Left hindlimb (tissue), 1 donor: ENCODE measurements at regions not wholly inside any gene's neighbourhood (a gene's known extent, or its start where the extent isn't known, plus 50 kb on each side); places are given as distances from the start of the nearest gene placed in this dataset.

Experiments used
- DNase-seq: peaks from one replicate; pipeline ENCODE4 v3.0.0-alpha.2; 2018

- no peak for DNase-seq
Observed at GRCh38 chr10:44477046-44477425, 92.1 kb upstream of the CXCL12 start.

GRCh38 chr10:44478040-44478439, 93.1 kb upstream of the CXCL12 start:
- no peak for DNase-seq

GRCh38 chr10:44478876-44479705, 94.2 kb upstream of the CXCL12 start:
- peak; percentile 77 for DNase-seq

- DNase-seq, result no peak
Observed at GRCh38 chr10:44492678-44493077, 107.8 kb upstream of the CXCL12 start.

GRCh38 chr10:44498222-44498621, 113.3 kb upstream of the CXCL12 start:
- DNase-seq, result no peak

GRCh38 chr10:44500451-44500850, 115.6 kb upstream of the CXCL12 start:
- DNase-seq, result no peak

- no peak for DNase-seq
Observed at GRCh38 chr10:44506386-44506785, 121.5 kb upstream of the CXCL12 start.

- no peak for DNase-seq
Observed at GRCh38 chr10:44510379-44511115, 125.7 kb upstream of the CXCL12 start.

GRCh38 chr10:44511166-44511565, 126.3 kb upstream of the CXCL12 start:
- DNase-seq, result no peak

- no peak for DNase-seq
Observed at GRCh38 chr10:44511601-44512000, 126.7 kb upstream of the CXCL12 start.

- DNase-seq, result peak; percentile 74
Observed at GRCh38 chr10:44512431-44513022, 127.6 kb upstream of the CXCL12 start.

GRCh38 chr10:44513591-44513990, 128.7 kb upstream of the CXCL12 start:
- DNase-seq, result no peak

GRCh38 chr10:44516891-44517290, 132.0 kb upstream of the CXCL12 start:
- DNase-seq, result no peak

- no peak for DNase-seq
Observed at GRCh38 chr10:44517635-44518034, 132.7 kb upstream of the CXCL12 start.

GRCh38 chr10:44519361-44519760, 134.5 kb upstream of the CXCL12 start:
- DNase-seq, result no peak

GRCh38 chr10:44520651-44521050, 135.8 kb upstream of the CXCL12 start:
- no peak for DNase-seq

GRCh38 chr10:44539178-44539577, 154.3 kb upstream of the CXCL12 start:
- no peak for DNase-seq

GRCh38 chr10:44552726-44553125, 167.8 kb upstream of the CXCL12 start:
- DNase-seq, result no peak

GRCh38 chr10:44557596-44558191, 172.8 kb upstream of the CXCL12 start:
- no peak for DNase-seq

- no peak for DNase-seq
Observed at GRCh38 chr10:44558521-44558920, 173.6 kb upstream of the CXCL12 start.

GRCh38 chr10:44564361-44564760, 179.5 kb upstream of the CXCL12 start:
- no peak for DNase-seq

- no peak for DNase-seq
Observed at GRCh38 chr10:44564790-44565189, 179.9 kb upstream of the CXCL12 start.

GRCh38 chr10:44566786-44567185, 181.9 kb upstream of the CXCL12 start:
- DNase-seq, result no peak

GRCh38 chr10:44567471-44567870, 182.6 kb upstream of the CXCL12 start:
- no peak for DNase-seq
